C4-2B (cell line): ENCODE measurements at regions not wholly inside any gene's neighbourhood (a gene's known extent, or its start where the extent isn't known, plus 50 kb on each side); places are given as distances from the start of the nearest gene placed in this dataset.

Experiments
- H3K27ac ChIP-seq: fragments of 450-650 bp; 2 replicates; pipeline ENCODE4 v1.5.1; 2017
- ZFX ChIP-seq: fragments of 450-650 bp; IDR thresholded peaks from 2 replicates; pipeline ENCODE4 v1.6.1; 2017
- TF ChIP-seq, protein P1 (sequence below): fragments of 450-650 bp; conservative IDR thresholded peaks from 2 replicates; pipeline ENCODE4 v1.5.1; 2017; ENCODE audit warnings: mild to moderate bottlenecking

DNA sequence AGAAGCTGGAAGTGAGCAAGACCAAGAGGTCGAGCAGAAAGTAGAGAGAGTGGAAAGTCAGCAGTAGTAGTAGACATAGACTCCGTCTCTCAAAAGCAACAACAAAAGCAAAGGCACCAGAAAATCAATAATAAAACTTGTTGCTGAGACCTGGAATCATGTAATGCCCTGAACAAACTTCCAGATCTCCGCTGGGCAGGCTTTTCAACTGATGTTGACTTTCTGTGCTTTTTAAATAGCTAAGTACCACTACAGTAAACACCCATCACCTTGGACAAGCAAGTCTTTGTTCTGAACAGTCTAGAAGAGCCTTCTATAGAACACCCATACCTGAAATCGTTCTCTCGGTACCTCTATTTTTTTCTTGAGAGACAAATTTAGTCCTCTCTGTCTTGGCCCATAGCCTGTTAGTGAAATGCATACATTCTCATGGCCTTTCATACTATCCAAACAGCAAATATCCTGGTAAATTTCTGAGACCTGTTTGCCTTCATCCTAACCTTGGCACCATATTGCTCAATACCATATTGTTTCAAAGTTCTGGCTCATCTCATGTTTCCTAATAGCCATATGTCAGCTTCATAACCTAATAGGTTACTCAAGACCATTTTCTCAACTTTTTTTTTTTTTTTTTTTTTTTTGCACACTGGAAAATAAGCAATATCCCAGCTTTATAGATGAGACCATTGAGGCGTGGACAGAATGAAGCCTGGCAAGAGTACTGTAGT lies 200.6 kb upstream of the RBPJ start:
- H3K27ac ChIP-seq = no peak overlapping the region
- TF ChIP-seq, protein P1, sequence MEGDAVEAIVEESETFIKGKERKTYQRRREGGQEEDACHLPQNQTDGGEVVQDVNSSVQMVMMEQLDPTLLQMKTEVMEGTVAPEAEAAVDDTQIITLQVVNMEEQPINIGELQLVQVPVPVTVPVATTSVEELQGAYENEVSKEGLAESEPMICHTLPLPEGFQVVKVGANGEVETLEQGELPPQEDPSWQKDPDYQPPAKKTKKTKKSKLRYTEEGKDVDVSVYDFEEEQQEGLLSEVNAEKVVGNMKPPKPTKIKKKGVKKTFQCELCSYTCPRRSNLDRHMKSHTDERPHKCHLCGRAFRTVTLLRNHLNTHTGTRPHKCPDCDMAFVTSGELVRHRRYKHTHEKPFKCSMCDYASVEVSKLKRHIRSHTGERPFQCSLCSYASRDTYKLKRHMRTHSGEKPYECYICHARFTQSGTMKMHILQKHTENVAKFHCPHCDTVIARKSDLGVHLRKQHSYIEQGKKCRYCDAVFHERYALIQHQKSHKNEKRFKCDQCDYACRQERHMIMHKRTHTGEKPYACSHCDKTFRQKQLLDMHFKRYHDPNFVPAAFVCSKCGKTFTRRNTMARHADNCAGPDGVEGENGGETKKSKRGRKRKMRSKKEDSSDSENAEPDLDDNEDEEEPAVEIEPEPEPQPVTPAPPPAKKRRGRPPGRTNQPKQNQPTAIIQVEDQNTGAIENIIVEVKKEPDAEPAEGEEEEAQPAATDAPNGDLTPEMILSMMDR = no peak
- TF ChIP-seq ZFX = no peak

DNA sequence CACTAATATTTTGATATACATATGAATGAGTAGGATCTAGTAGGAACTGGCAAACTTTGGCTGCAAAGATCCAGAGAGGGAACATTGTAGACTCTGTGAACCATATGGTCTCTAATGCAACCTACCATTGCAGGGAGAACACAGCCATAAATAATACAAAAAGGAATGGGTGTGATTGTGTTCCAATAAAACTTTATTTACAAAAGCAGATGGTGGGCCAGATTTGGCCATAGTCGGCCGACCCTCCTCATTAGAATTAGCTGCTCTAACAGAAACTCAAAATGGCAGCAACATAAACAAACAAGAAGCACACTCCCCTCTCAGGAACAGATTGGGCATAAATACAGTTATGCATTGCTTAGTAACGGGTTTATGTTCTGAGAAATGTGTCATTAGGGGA lies 198.1 kb upstream of the RBPJ start:
- TF ChIP-seq, protein P1 = no peak
- no peak for TF ChIP-seq ZFX

DNA sequence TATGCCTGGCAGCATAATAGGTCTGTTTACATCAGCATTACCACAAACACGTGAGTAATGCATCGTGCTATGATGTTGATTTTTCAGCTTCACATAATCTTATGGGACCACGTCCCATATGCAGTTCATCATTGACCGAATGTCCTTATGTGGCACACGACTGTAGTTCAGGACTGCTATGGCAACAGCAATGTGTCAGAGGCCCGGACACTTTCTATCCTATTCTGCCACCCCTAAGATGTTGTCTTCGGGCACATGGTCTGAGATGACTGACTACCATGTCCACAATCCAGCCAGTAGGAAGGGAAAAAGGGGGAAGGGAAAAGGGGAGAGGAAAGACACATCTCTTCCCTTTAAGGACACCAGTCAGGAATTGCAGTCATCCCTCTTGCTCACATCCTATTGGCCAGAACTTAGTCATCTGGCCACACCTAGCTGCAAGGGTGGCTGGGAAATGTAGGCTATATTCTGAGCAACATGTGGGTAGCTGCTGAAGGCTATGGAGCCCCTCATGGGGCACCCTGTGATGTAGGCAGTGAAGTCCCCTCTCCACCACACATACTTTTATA lies 196.0 kb upstream of the RBPJ start:
- TF ChIP-seq, protein P1 = no peak
- TF ChIP-seq ZFX = no peak
- peak overlapping the region; percentile 40 for H3K27ac ChIP-seq

More for the DNA sequence above, 198.1 kb upstream of the RBPJ start:
- no peak overlapping the region for H3K27ac ChIP-seq

DNA sequence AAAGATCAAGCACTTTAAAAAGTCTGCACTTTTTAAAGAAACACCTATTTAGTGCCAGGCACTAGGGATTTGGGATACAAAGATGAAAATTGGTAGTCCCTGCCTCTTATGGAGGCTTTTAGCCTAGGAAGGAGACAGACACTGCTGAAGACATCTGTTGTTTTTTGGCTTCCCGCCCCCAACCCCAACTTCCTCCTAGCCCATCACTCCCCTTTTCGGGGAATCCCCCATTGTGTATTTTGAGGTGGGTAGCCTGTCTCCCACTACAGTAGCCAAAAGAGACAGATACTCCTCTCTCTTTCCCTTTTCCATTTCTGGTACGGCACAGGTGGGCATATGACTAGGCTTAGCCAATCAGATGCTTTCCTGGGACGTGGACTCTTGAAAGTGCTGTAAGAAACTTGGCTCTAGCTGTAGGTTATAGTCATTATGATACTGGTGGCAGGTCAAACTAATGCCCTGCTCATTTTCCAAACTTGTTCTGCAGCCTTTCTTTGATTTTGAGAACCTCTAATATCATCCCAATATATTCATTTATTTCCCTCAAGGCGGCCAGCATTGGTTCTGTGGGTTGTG lies 194.6 kb upstream of the RBPJ start:
- TF ChIP-seq ZFX = no peak
- TF ChIP-seq, protein P1 = no peak
- no peak overlapping the region for H3K27ac ChIP-seq

DNA sequence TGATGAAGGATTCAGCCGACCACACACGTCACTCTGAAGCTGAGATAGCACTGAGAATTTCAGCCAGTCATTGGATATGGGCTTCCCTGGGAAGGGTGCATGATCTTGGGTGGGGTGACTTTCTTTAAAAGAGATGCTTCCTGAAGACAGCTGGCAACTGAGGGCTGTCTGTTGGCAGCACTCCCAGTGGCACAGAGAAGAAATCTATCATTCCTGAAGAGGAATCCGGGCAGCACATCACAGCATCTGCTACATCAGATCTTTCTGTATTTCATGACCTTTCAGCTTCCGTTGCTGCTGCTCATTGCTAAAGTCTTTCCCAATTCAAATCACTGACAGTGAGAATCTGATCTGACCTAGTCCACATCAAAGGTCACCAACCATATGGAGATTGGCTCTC lies 193.8 kb upstream of the RBPJ start:
- TF ChIP-seq ZFX = no peak
- TF ChIP-seq, protein P1 = no peak
- peak overlapping the region; percentile 37; the same call in 1 of the 2 replicates for H3K27ac ChIP-seq

DNA sequence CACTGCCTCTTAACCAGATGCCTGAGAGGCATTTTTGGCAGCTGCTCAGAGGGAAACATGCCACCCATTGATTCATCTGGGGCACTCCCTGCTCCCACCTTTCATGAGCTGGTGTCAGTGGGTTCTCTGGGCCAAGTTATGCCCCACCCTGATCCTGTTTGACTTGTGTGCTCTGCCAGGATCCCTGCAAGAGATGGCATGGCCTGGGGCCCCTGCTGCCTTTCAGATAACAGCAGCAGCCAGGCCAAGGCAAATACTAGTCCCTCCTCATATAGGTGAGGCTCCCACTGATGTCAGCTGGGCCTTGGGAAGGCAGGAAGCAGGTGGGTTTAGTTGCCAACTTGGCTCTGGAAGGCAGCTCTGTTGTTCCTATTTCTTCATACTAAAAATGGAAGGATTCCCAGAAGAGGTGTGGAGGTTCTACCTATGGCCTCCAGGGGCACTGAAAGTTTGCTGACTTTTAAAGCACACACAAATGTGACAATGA lies 192.9 kb upstream of the RBPJ start:
- peak overlapping the region; percentile 37 for H3K27ac ChIP-seq
- TF ChIP-seq, protein P1 = peak; percentile 23; the same call in 1 of the 2 replicates
- TF ChIP-seq ZFX = no peak

DNA sequence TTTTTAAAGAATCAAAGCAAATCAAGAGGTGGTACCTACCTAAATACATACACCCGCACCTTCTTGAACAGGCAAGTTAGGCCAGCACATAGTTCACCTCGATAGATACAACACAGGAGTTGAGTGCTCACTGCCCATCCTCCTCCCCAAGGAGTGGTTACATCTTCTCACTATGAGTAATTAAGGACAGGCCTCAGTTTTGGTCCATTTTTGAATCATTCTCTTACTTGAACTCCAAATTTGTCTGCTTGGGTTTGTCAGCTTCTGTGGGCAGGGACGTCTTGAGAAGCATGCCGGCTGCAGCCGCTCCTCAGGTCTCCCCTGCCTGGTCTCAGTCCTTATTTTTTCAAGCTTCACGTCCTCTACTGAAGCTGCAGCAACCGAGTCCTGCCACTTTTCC lies 190.6 kb upstream of the RBPJ start:
- TF ChIP-seq, protein P1 = no peak
- TF ChIP-seq ZFX = no peak
- H3K27ac ChIP-seq = no peak overlapping the region
